ENCODE measurements at regions not wholly inside any gene's neighbourhood (a gene's known extent, or its start where the extent isn't known, plus 50 kb on each side); places are given as distances from the start of the nearest gene placed in this dataset.

- Histone ChIP-seq H3K4me1 (ENCODE audit: low read length) (no peaks in the 10 kb centered on the region), H3K4me2 (ENCODE audit: low read length) (no peak overlapping the region), H3K27me3 (ENCODE audit: low read depth, low read length) (no peaks in the 10 kb centered on the region), H3K9me3 (ENCODE audit: insufficient read depth, low read length) (no peaks in the 10 kb centered on the region), H4K20me1 (ENCODE audit: insufficient read depth, low read length) (no peaks in the 10 kb centered on the region), H3K9ac (ENCODE audit: low read length) (no peak overlapping the region), H3K79me2 (ENCODE audit: low read length) (no peaks in the 10 kb centered on the region), H3K27ac (ENCODE audit: low read length) (no peak overlapping the region), H2AFZ (ENCODE audit: low read depth, low read length) (no peak overlapping the region), H3K36me3 (replicated peaks; ENCODE audit: low read depth, low read length) (no peaks in the 10 kb centered on the region), H3K4me3 (ENCODE audit: low read length) (no peak overlapping the region)
- TF ChIP-seq CTCF (IDR thresholded peaks at IDR 0.05; ENCODE audit: low read depth, low read length) (no peak), EZH2phosphoT487 (IDR thresholded peaks at IDR 0.05; ENCODE audit: low read depth) (no peak)
Observed at GRCh38 chr10:43808136-43808535, 159.5 kb upstream of the ZNF32 start.

- no peaks in the 10 kb centered on the region for H3K79me2 ChIP-seq (ENCODE audit: low read length)
- no peaks in the 10 kb centered on the region for H3K36me3 ChIP-seq (replicated peaks; ENCODE audit: low read depth, low read length)
- H3K9me3 ChIP-seq (ENCODE audit: insufficient read depth, low read length): no peaks in the 10 kb centered on the region
- H3K9ac ChIP-seq (ENCODE audit: low read length): no peak overlapping the region
- H3K4me2 ChIP-seq (ENCODE audit: low read length): no peak overlapping the region
- no peaks in the 10 kb centered on the region for H4K20me1 ChIP-seq (ENCODE audit: insufficient read depth, low read length)
- H3K27ac ChIP-seq (ENCODE audit: low read length): no peak overlapping the region
- no peak overlapping the region for H3K4me3 ChIP-seq (ENCODE audit: low read length)
- no peaks in the 10 kb centered on the region for H3K27me3 ChIP-seq (ENCODE audit: low read depth, low read length)
- TF ChIP-seq EZH2phosphoT487 (IDR thresholded peaks at IDR 0.05; ENCODE audit: low read depth) (no peak), CTCF (IDR thresholded peaks at IDR 0.05; ENCODE audit: low read depth, low read length) (no peak)
- no peaks in the 10 kb centered on the region for H3K4me1 ChIP-seq (ENCODE audit: low read length)
- H2AFZ ChIP-seq (ENCODE audit: low read depth, low read length): no peak overlapping the region
Observed at GRCh38 chr10:43806831-43807640, 158.4 kb upstream of the ZNF32 start.

GRCh38 chr10:43803791-43804190 is 155.1 kb upstream of the ZNF32 start:
- Histone ChIP-seq H3K4me3 (ENCODE audit: low read length) (no peak overlapping the region), H3K4me2 (ENCODE audit: low read length) (no peak overlapping the region), H3K4me1 (ENCODE audit: low read length) (no peaks in the 10 kb centered on the region), H3K9me3 (ENCODE audit: insufficient read depth, low read length) (no peaks in the 10 kb centered on the region), H3K36me3 (replicated peaks; ENCODE audit: low read depth, low read length) (no peaks in the 10 kb centered on the region), H4K20me1 (ENCODE audit: insufficient read depth, low read length) (no peaks in the 10 kb centered on the region), H3K27me3 (ENCODE audit: low read depth, low read length) (0 out of 2 replicates have a peak, but pooled peaks cover 2% of the 10 kb centered on the region), H3K27ac (ENCODE audit: low read length) (no peak overlapping the region), H2AFZ (ENCODE audit: low read depth, low read length) (no peak overlapping the region), H3K9ac (ENCODE audit: low read length) (no peak overlapping the region), H3K79me2 (ENCODE audit: low read length) (no peaks in the 10 kb centered on the region)
- no peak for TF ChIP-seq EZH2phosphoT487 (IDR thresholded peaks at IDR 0.05; ENCODE audit: low read depth)
- no peak for TF ChIP-seq CTCF (IDR thresholded peaks at IDR 0.05; ENCODE audit: low read depth, low read length)

GRCh38 chr10:43802988-43803696 is 154.5 kb upstream of the ZNF32 start:
- no peaks in the 10 kb centered on the region for H4K20me1 ChIP-seq (ENCODE audit: insufficient read depth, low read length)
- no peak overlapping the region for H3K9ac ChIP-seq (ENCODE audit: low read length)

More at GRCh38 chr10:43802988-43803696, 154.5 kb upstream of the ZNF32 start:
- H3K9me3 ChIP-seq (ENCODE audit: insufficient read depth, low read length): no peaks in the 10 kb centered on the region
- no peaks in the 10 kb centered on the region for H3K79me2 ChIP-seq (ENCODE audit: low read length)
- H3K4me3 ChIP-seq (ENCODE audit: low read length): no peak overlapping the region
- no peak for TF ChIP-seq CTCF (IDR thresholded peaks at IDR 0.05; ENCODE audit: low read depth, low read length)
- TF ChIP-seq EZH2phosphoT487 (IDR thresholded peaks at IDR 0.05; ENCODE audit: low read depth): no peak
- H3K4me2 ChIP-seq (ENCODE audit: low read length): no peak overlapping the region
- no peaks in the 10 kb centered on the region for H3K36me3 ChIP-seq (replicated peaks; ENCODE audit: low read depth, low read length)
- no peak overlapping the region for H2AFZ ChIP-seq (ENCODE audit: low read depth, low read length)
- H3K4me1 ChIP-seq (ENCODE audit: low read length): no peaks in the 10 kb centered on the region
- no peak overlapping the region for H3K27ac ChIP-seq (ENCODE audit: low read length)
- 0 out of 2 replicates have a peak, but pooled peaks cover 2% of the 10 kb centered on the region for H3K27me3 ChIP-seq (ENCODE audit: low read depth, low read length)
